Pons (tissue), 1 donor: ENCODE measurements at regions not wholly inside any gene's neighbourhood (a gene's known extent, or its start where the extent isn't known, plus 50 kb on each side); places are given as distances from the start of the nearest gene placed in this dataset.
A peak's percentile ranks its signal among the peaks of the same experiment; 100 is the strongest.

Experiments
- DNase-seq: peaks from one replicate; pipeline ENCODE4 v3.0.0-alpha.2; 2016; ENCODE audit warnings: low spot score

GRCh38 chr4:52288212-52288855, 237.2 kb downstream of the SPATA18 start:
- no peak for DNase-seq

- no peak for DNase-seq
These were observed 239.4 kb downstream of the SPATA18 start for GRCh38 chr4:52290466-52290865.

- no peak for DNase-seq
These were observed 241.1 kb downstream of the SPATA18 start for GRCh38 chr4:52292245-52292644.

GRCh38 chr4:52296341-52296740, 245.2 kb downstream of the SPATA18 start:
- DNase-seq = no peak

GRCh38 chr4:52298444-52298843, 247.3 kb downstream of the SPATA18 start:
- no peak for DNase-seq

- DNase-seq = no peak
These were observed 248.0 kb downstream of the SPATA18 start for GRCh38 chr4:52299120-52299519.

- DNase-seq = no peak
These were observed 260.5 kb downstream of the SPATA18 start for GRCh38 chr4:52311464-52312125.

- no peak for DNase-seq
These were observed 261.6 kb downstream of the SPATA18 start for GRCh38 chr4:52312722-52313121.

- no peak for DNase-seq
These were observed 266.3 kb downstream of the SPATA18 start for GRCh38 chr4:52317361-52317879.

GRCh38 chr4:52317981-52318380, 266.9 kb downstream of the SPATA18 start:
- DNase-seq = no peak

GRCh38 chr4:52329894-52330293, 278.8 kb downstream of the SPATA18 start:
- no peak for DNase-seq

- no peak for DNase-seq
These were observed 292.5 kb downstream of the SPATA18 start for GRCh38 chr4:52343595-52343994.

- DNase-seq = no peak
These were observed 299.8 kb downstream of the SPATA18 start for GRCh38 chr4:52350926-52351325.

- no peak for DNase-seq
These were observed 300.7 kb downstream of the USP46 start for GRCh38 chr4:52358366-52358765.

- peak; percentile 9 for DNase-seq
These were observed 300.2 kb downstream of the USP46 start for GRCh38 chr4:52358883-52359321.

- DNase-seq = no peak
These were observed 292.9 kb downstream of the USP46 start for GRCh38 chr4:52366191-52366590.

GRCh38 chr4:52366621-52367020, 292.5 kb downstream of the USP46 start:
- DNase-seq = no peak

- DNase-seq = no peak
These were observed 291.7 kb downstream of the USP46 start for GRCh38 chr4:52367282-52367830.

GRCh38 chr4:52368895-52369294, 290.2 kb downstream of the USP46 start:
- peak; percentile 14 for DNase-seq

GRCh38 chr4:52369649-52370048, 289.5 kb downstream of the USP46 start:
- no peak for DNase-seq

GRCh38 chr4:52370576-52370975, 288.5 kb downstream of the USP46 start:
- no peak for DNase-seq

- no peak for DNase-seq
These were observed 287.3 kb downstream of the USP46 start for GRCh38 chr4:52371841-52372240.

GRCh38 chr4:52372269-52372668, 286.8 kb downstream of the USP46 start:
- no peak for DNase-seq
